GM12873 (cell line): ENCODE measurements at regions not wholly inside any gene's neighbourhood (a gene's known extent, or its start where the extent isn't known, plus 50 kb on each side); places are given as distances from the start of the nearest gene placed in this dataset.

Source experiments
- CTCF ChIP-seq: IDR thresholded peaks from 2 replicates; pipeline ENCODE4 v1.5.1; 2012; ENCODE audit warnings: low read depth, mild to moderate bottlenecking, moderate library complexity, low read length, control low read depth; ENCODE audit not compliant: insufficient read depth; ENCODE audit errors: missing control alignments

- TF ChIP-seq CTCF = no peak
Observed at GRCh38 chr7:92889081-92889480, 52.7 kb upstream of the CDK6 start.
